ENCODE measurements at regions not wholly inside any gene's neighbourhood (a gene's known extent, or its start where the extent isn't known, plus 50 kb on each side); places are given as distances from the start of the nearest gene placed in this dataset.
"Not testable (repeated sequence)": the region's sequence is repeated elsewhere in the genome, so short reads cannot be mapped to it uniquely, and the experiment has no call there.

DNA sequence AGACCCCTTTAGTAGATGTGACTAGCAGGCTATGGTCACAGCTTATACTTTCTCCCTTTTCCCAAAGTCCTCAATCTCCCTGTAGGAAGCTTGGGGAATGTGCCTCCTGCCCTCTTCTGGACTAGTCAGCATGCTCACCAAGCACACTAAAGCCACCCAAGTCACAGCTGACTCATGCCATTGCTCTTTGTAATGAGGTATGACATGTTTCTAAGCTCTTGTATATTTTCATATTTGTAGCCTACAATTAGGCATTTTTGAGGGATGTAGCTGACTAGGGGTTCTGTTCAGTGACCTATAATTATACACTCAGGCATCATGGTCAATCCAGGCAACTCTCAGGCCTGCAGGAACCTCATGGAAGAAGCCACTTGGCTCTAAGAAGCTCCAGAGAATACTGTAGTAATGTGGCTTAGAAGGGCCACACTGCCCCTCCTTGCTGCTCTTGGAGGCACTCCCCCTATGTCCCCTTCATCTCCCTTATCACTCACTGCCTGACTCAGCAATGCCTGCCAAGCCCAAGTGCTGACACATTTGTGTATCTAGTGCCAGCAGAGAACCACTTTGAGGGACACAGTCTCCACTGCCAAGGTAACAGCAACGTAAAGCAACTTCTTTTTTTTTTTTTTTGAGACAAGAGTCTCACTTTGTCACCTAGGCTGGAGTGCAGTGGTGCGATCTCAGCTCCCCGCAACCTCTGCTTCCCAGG lies 86.2 kb downstream of the RPL27A start:
- WGBS, 2 donors, result 90 to 93% methylated on average over 3 of the region's 3 CpGs
- Histone ChIP-seq H3K9me3 (no peaks in the 10 kb centered on the region), H3K4me3 (no peak overlapping the region), H3K27me3 (no peaks in the 10 kb centered on the region), H3K27ac (peak overlapping the region; percentile 70 to 97 (median 92)), H3K36me3 (no peaks in the 10 kb centered on the region), H3K4me1 (peaks cover 0 to 99% (median 92%) of the 10 kb centered on the region in 4 donors)
- DNase-seq, result no peak
- intact Hi-C loops (cut with DNase I), result no loop called here
- no peak for TF ChIP-seq EP300 (IDR thresholded peaks at IDR 0.05)
- TF ChIP-seq POLR2AphosphoS5 (IDR thresholded peaks at IDR 0.05), result peak in 1 of 4 donors; percentile 17
- TF ChIP-seq, protein P1, sequence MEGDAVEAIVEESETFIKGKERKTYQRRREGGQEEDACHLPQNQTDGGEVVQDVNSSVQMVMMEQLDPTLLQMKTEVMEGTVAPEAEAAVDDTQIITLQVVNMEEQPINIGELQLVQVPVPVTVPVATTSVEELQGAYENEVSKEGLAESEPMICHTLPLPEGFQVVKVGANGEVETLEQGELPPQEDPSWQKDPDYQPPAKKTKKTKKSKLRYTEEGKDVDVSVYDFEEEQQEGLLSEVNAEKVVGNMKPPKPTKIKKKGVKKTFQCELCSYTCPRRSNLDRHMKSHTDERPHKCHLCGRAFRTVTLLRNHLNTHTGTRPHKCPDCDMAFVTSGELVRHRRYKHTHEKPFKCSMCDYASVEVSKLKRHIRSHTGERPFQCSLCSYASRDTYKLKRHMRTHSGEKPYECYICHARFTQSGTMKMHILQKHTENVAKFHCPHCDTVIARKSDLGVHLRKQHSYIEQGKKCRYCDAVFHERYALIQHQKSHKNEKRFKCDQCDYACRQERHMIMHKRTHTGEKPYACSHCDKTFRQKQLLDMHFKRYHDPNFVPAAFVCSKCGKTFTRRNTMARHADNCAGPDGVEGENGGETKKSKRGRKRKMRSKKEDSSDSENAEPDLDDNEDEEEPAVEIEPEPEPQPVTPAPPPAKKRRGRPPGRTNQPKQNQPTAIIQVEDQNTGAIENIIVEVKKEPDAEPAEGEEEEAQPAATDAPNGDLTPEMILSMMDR (IDR thresholded peaks at IDR 0.05), result no peak
- no peak for TF ChIP-seq POLR2A (IDR thresholded peaks at IDR 0.05)

- Histone ChIP-seq H3K27me3 (no peaks in the 10 kb centered on the region), H3K36me3 (no peaks in the 10 kb centered on the region), H3K4me3 (no peak overlapping the region), H3K27ac (peak overlapping the region; percentile 77 to 97 (median 92)), H3K4me1 (peaks cover 0 to 100% (median 97%) of the 10 kb centered on the region in 4 donors), H3K9me3 (no peaks in the 10 kb centered on the region)
- 76 to 80% methylated on average over 9 of the region's 9 CpGs for WGBS, 2 donors
- TF ChIP-seq POLR2A (IDR thresholded peaks at IDR 0.05) (no peak), EP300 (IDR thresholded peaks at IDR 0.05) (no peak), POLR2AphosphoS5 (IDR thresholded peaks at IDR 0.05) (no peak)
- TF ChIP-seq, protein P1 (IDR thresholded peaks at IDR 0.05), result no peak
- intact Hi-C loops (cut with DNase I), result no loop called here
- no peak for DNase-seq
Measured at GRCh38 chr11:8772571-8773519, 90.3 kb downstream of the RPL27A start.

DNA sequence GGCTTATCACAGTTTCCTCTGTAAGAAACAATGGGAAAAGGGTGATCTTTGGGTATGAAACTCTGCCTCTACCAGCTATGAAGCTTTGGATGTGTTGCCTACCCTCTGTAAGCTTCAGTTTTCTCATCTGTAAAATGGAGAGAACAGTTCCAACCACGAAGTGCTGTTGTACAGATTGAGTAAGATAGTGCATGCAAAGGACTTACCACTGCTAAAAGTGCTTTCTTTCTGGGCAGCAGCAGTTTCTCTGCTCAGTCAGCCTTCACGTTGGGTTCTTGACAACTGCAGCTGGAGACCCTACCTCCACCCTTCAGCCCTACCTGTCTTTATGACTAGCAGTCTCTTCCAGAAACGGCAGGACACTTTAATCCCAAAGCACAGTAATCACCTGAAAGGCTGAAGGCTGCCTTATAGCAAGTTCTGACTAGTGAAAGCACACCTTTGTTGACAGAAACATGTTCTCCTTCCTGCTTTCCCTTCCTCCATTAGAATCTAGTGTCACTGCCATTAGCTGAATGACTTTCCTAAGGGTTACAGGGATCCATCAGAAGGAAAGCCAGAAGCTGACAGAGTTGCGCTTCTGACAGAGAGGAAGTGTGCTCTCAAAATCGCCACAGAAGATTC lies 91.4 kb downstream of the RPL27A start:
- 28 to 55% methylated on average over 5 of the region's 5 CpGs for WGBS, 2 donors
- no peak for DNase-seq
- Histone ChIP-seq H3K9me3 (no peaks in the 10 kb centered on the region), H3K27me3 (no peaks in the 10 kb centered on the region), H3K4me3 (no peak overlapping the region), H3K36me3 (no peaks in the 10 kb centered on the region), H3K4me1 (peaks cover 0 to 100% (median 98%) of the 10 kb centered on the region in 4 donors), H3K27ac (peak overlapping the region; percentile 77 to 97 (median 92))
- TF ChIP-seq, protein P1 (IDR thresholded peaks at IDR 0.05), result no peak
- TF ChIP-seq POLR2A (IDR thresholded peaks at IDR 0.05), result no peak
- no peak for TF ChIP-seq EP300 (IDR thresholded peaks at IDR 0.05)
- TF ChIP-seq POLR2AphosphoS5 (IDR thresholded peaks at IDR 0.05), result no peak
- intact Hi-C loops (cut with DNase I), result no loop called here

GRCh38 chr11:8774916-8775315 lies 92.3 kb downstream of the RPL27A start:
- H3K4me3 ChIP-seq; DNase-seq; intact Hi-C loops (cut with DNase I); H3K27me3 ChIP-seq; H3K36me3 ChIP-seq; H3K9me3 ChIP-seq: not testable (repeated sequence)
- H3K27ac ChIP-seq, result peak overlapping the region; percentile 77 to 97 (median 92)
- H3K4me1 ChIP-seq, result peaks cover 0 to 100% (median 99%) of the 10 kb centered on the region in 4 donors
- WGBS, 2 donors, result 91 to 92% methylated on average over 8 of the region's 8 CpGs

DNA sequence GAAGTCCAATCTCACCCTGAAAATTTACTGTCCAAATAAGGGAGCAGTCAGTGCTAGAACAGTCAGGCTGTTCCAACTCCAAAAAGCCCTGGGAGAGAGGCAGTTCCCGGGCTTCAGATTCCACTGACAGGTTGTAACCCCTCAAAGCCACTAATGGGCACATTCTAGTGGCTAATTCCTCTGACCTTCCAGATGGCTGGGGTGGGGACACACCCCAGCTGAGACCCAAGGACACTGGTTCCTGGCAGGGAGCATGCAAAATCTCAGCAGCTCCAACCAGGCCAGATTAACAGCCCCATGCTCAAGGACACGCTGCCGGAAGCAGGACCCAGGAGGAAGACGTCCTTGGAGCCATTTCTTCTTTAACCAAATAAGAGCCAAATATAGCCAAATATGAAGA lies 92.7 kb downstream of the RPL27A start:
- no peak for TF ChIP-seq EP300 (IDR thresholded peaks at IDR 0.05)
- peak in 2 of 4 donors; percentile 17 to 35 for TF ChIP-seq POLR2AphosphoS5 (IDR thresholded peaks at IDR 0.05)
- TF ChIP-seq, protein P1 (IDR thresholded peaks at IDR 0.05), result no peak
- TF ChIP-seq POLR2A (IDR thresholded peaks at IDR 0.05), result no peak
- DNase-seq, result no peak
- no peaks in the 10 kb centered on the region for H3K36me3 ChIP-seq
- H3K27me3 ChIP-seq, result no peaks in the 10 kb centered on the region
- H3K4me1 ChIP-seq, result peaks cover 0 to 100% (median 99%) of the 10 kb centered on the region in 4 donors
- peak overlapping the region; percentile 77 to 97 (median 92) for H3K27ac ChIP-seq
- no peaks in the 10 kb centered on the region for H3K9me3 ChIP-seq
- H3K4me3 ChIP-seq, result no peak overlapping the region
- intact Hi-C loops (cut with DNase I), result no loop called here
- 58 to 71% methylated on average over 4 of the region's 4 CpGs for WGBS, 2 donors

Data from sigmoid colon (tissue), 6 donors.